ENCODE measurements at regions not wholly inside any gene's neighbourhood (a gene's known extent, or its start where the extent isn't known, plus 50 kb on each side); places are given as distances from the start of the nearest gene placed in this dataset.

GRCh38 chr7:91564541-91564940 lies 300.3 kb downstream of the FZD1 start (continued):
- TF ChIP-seq SRF (IDR thresholded peaks at IDR 0.05; ENCODE audit: low read depth in 2 of 2, low read length in 2 of 2) (no peak), ATF7 (IDR thresholded peaks at IDR 0.05; ENCODE audit: low read depth) (no peak), TAF1 (IDR thresholded peaks at IDR 0.05; ENCODE audit: borderline replicate concordance, low read depth, low read length) (no peak), MLLT1 (IDR thresholded peaks at IDR 0.05) (no peak), ASH2L (IDR thresholded peaks at IDR 0.05; ENCODE audit: borderline replicate concordance, low read depth) (no peak), RELA (IDR thresholded peaks at IDR 0.05; ENCODE audit: borderline replicate concordance, partially characterized antibody) (no peak), CBX5 (IDR thresholded peaks at IDR 0.05; ENCODE audit: low read depth) (no peak), USF2 (IDR thresholded peaks at IDR 0.05; ENCODE audit: borderline replicate concordance, low read depth, low read length) (no peak)

- RAD21 ChIA-PET (ENCODE audit: unreplicated experiment): no interaction called here
- ATAC-seq: no peak
- intact Hi-C loops (cut with micrococcal nuclease; ENCODE audit: unreplicated experiment): no loop called here
These were observed 301.5 kb downstream of the FZD1 start for GRCh38 chr7:91565499-91566401.

More at GRCh38 chr7:91565499-91566401, 301.5 kb downstream of the FZD1 start:
- Histone ChIP-seq H3K4me3 (no peak overlapping the region), H3K36me3 (ENCODE audit: control insufficient read depth in 2 of 2, insufficient read depth in 2 of 2, low read length in 1 of 2) (no peaks in the 10 kb centered on the region), H4K20me1 (ENCODE audit: control insufficient read depth, insufficient read depth) (no peaks in the 10 kb centered on the region), H3K79me2 (ENCODE audit: control insufficient read depth, insufficient read depth, low read length) (no peaks in the 10 kb centered on the region), H3K27ac (ENCODE audit: control insufficient read depth, insufficient read depth) (no peak overlapping the region), H3K4me1 (ENCODE audit: control insufficient read depth, insufficient read depth, low read length) (no peaks in the 10 kb centered on the region), H2AFZ (ENCODE audit: control insufficient read depth, low read depth, low read length) (no peak overlapping the region), H3K9me3 (replicated peaks; ENCODE audit: control insufficient read depth, insufficient read depth, low read length) (no peaks in the 10 kb centered on the region), H3K4me2 (ENCODE audit: control insufficient read depth, insufficient read depth) (no peak overlapping the region), H3K27me3 (replicated peaks in 1 of 2; ENCODE audit: control insufficient read depth in 2 of 2, insufficient read depth in 2 of 2, low read length in 1 of 2) (peaks cover 0 to 1% of the 10 kb centered on the region in 2 experiments; a peak in 1 of 4 replicates), H3K9ac (ENCODE audit: control insufficient read depth, insufficient read depth, low read length) (no peak overlapping the region)
- BruUV-seq (replicated peaks): no TSS peak
- FAIRE-seq (no peak), DNase-seq (ENCODE audit: low read depth, low spot score) (no peak)
- SMC1A ChIA-PET (ENCODE audit: uncharacterized antibody, unreplicated experiment): no interaction called here
- in situ Hi-C loops (cut with MboI): no loop called here
- 40% methylated on average over 13 of the region's 13 CpGs for WGBS (ENCODE audit: insufficient coverage, insufficient replicate concordance, low lambda C conversion rate, missing lambda C conversion rate)
- TF ChIP-seq STAT1 (conservative IDR thresholded peaks at IDR 0.05) (no peak), STAT3 (IDR thresholded peaks at IDR 0.05; ENCODE audit: low read depth, low read length) (no peak), RFX5 (IDR thresholded peaks at IDR 0.05; ENCODE audit: low read depth, low read length) (no peak), NR2F1 (conservative IDR thresholded peaks at IDR 0.05) (no peak), ZNF384 (IDR thresholded peaks at IDR 0.05; ENCODE audit: borderline replicate concordance, low read depth, low read length) (no peak), MEF2B (IDR thresholded peaks at IDR 0.05; ENCODE audit: partially characterized antibody, poor library complexity, severe bottlenecking) (no peak), SUZ12 (IDR thresholded peaks at IDR 0.05; ENCODE audit: unreplicated experiment) (no peak), ZNF274 (IDR thresholded peaks at IDR 0.05; ENCODE audit: insufficient read depth, insufficient read length) (no peak), RELB (IDR thresholded peaks at IDR 0.05; ENCODE audit: low read depth) (no peak), NFXL1 (IDR thresholded peaks at IDR 0.05; ENCODE audit: borderline replicate concordance) (no peak)
- CTCF ChIA-PET: interaction anchor here (1.3 kb wide), 1 partner anchor 14 kb away, joined by 3 read pairs; no protein-coding TSS in a partner anchor
- POLR2A ChIA-PET: no interaction called here
